H1 (cell line): ENCODE measurements at regions not wholly inside any gene's neighbourhood (a gene's known extent, or its start where the extent isn't known, plus 50 kb on each side); places are given as distances from the start of the nearest gene placed in this dataset.

ENCODE experiments used
- CEBPB ChIP-seq: IDR thresholded peaks from 2 replicates; pipeline ENCODE4 v1.6.1; 2012; ENCODE audit warnings: low read depth, low read length
- CHD7 ChIP-seq: fragments of 300-600 bp; sonication (generic); IDR thresholded peaks from 2 replicates; pipeline ENCODE4 v1.7.1; 2012; ENCODE audit warnings: low read length, moderate library complexity, mild to moderate bottlenecking, inconsistent platforms; ENCODE audit not compliant: insufficient replicate concordance
- E2F6 ChIP-seq: IDR thresholded peaks from 2 replicates; pipeline ENCODE4 v1.6.1; 2012; ENCODE audit warnings: inconsistent platforms
- FOSL1 ChIP-seq: IDR thresholded peaks from 2 replicates; pipeline ENCODE4 v1.6.1; 2011; ENCODE audit warnings: mild to moderate bottlenecking, low read depth, low read length, moderate library complexity; ENCODE audit not compliant: insufficient read depth
- GTF2F1 ChIP-seq: IDR thresholded peaks from 2 replicates; pipeline ENCODE4 v1.6.1; 2012; ENCODE audit warnings: low read depth, low read length, improper control_type of control experiment, borderline replicate concordance
- RNF2 ChIP-seq: fragments of 200-900, 300-1000 bp; sonication (generic); IDR thresholded peaks from 2 replicates; pipeline ENCODE4 v1.7.1; 2016; ENCODE audit warnings: borderline replicate concordance, low read depth, mild to moderate bottlenecking, antibody characterized with exemption, low read length; ENCODE audit not compliant: poor library complexity, severe bottlenecking; ENCODE audit errors: missing control alignments
- SRF ChIP-seq: IDR thresholded peaks from 2 replicates; pipeline ENCODE4 v1.6.1; 2011; ENCODE audit warnings: mild to moderate bottlenecking, low read depth, low read length, moderate library complexity

GRCh38 chr13:47170971-47171370 is 274.1 kb upstream of the HTR2A start (continued):
- TF ChIP-seq CHD7 = no peak
- no peak for TF ChIP-seq GTF2F1
- TF ChIP-seq CEBPB = no peak
- TF ChIP-seq E2F6 = no peak
- no peak for TF ChIP-seq RNF2
- no peak for TF ChIP-seq SRF
- no peak for TF ChIP-seq FOSL1
